H9 (cell line): ENCODE measurements at regions not wholly inside any gene's neighbourhood (a gene's known extent, or its start where the extent isn't known, plus 50 kb on each side); places are given as distances from the start of the nearest gene placed in this dataset.

Experiments used
- DNase-seq: peaks from one replicate; pipeline ENCODE4 v3.0.0-alpha.2; 2017
- H2AFZ ChIP-seq: one replicate; pipeline ENCODE4 v1.6.1; 2013; ENCODE audit warnings: mild to moderate bottlenecking, low read length, control low read depth, moderate library complexity
- H2AK5ac ChIP-seq: 2 replicates; pipeline ENCODE4 v1.6.1; 2013; ENCODE audit warnings: low read length, control low read depth, mixed read lengths; ENCODE audit not compliant: insufficient read length
- H2BK120ac ChIP-seq: one replicate; pipeline ENCODE4 v1.6.1; 2013; ENCODE audit warnings: low read depth, mild to moderate bottlenecking, low read length, control low read depth, inconsistent platforms; ENCODE audit not compliant: poor library complexity, severe bottlenecking
- H2BK12ac ChIP-seq: 2 replicates; pipeline ENCODE4 v1.6.1; 2013; ENCODE audit warnings: low read length, control low read depth, mixed read lengths, low read depth; ENCODE audit not compliant: insufficient read length
- H2BK15ac ChIP-seq: 2 replicates; pipeline ENCODE4 v1.6.1; 2013; ENCODE audit warnings: low read depth, low read length, control low read depth
- H2BK20ac ChIP-seq: one replicate; pipeline ENCODE4 v1.6.1; 2013; ENCODE audit warnings: low read depth, mild to moderate bottlenecking, low read length, control low read depth, inconsistent platforms; ENCODE audit not compliant: poor library complexity, severe bottlenecking
- H2BK5ac ChIP-seq: 2 replicates; pipeline ENCODE4 v1.6.1; 2013; ENCODE audit warnings: low read length, control low read depth, mixed read lengths; ENCODE audit not compliant: insufficient read length
- H3K14ac ChIP-seq: 2 replicates; pipeline ENCODE4 v1.6.1; 2013; ENCODE audit warnings: low read length, control low read depth; ENCODE audit not compliant: insufficient read depth
- H3K18ac ChIP-seq: 2 replicates; pipeline ENCODE4 v1.6.1; 2013; ENCODE audit warnings: low read depth, mild to moderate bottlenecking, mixed read lengths, low read length, control low read depth; ENCODE audit not compliant: insufficient read length
- H3K23ac ChIP-seq: 2 replicates; pipeline ENCODE4 v1.6.1; 2013; ENCODE audit warnings: low read length, control low read depth, mixed read lengths, low read depth; ENCODE audit not compliant: insufficient read length
- H3K23me2 ChIP-seq: 2 replicates; pipeline ENCODE4 v1.6.1; 2013; ENCODE audit warnings: low read depth, mild to moderate bottlenecking, mixed read lengths, low read length, control low read depth; ENCODE audit not compliant: insufficient read length, poor library complexity, severe bottlenecking
- H3K27ac ChIP-seq: 2 replicates; pipeline ENCODE4 v1.5.1; 2013; ENCODE audit warnings: low read length, control low read depth, mixed read lengths, low read depth; ENCODE audit not compliant: insufficient read length
- H3K27me3 ChIP-seq: 2 replicates; pipeline ENCODE4 v1.6.1; 2013; ENCODE audit warnings: low read length, control low read depth, inconsistent platforms; ENCODE audit not compliant: insufficient read depth
- H3K4ac ChIP-seq: 2 replicates; pipeline ENCODE4 v1.6.1; 2013; ENCODE audit warnings: low read depth, mild to moderate bottlenecking, control low read depth, inconsistent platforms, low read length, moderate library complexity
- H3K4me1 ChIP-seq: 2 replicates; pipeline ENCODE4 v1.6.1; 2013; ENCODE audit warnings: low read length, control low read depth, inconsistent platforms; ENCODE audit not compliant: insufficient read depth
- H3K4me2 ChIP-seq: 2 replicates; pipeline ENCODE4 v1.6.1; 2013; ENCODE audit warnings: low read length, control low read depth, mixed read lengths; ENCODE audit not compliant: insufficient read length, insufficient read depth
- H3K56ac ChIP-seq: 2 replicates; pipeline ENCODE4 v1.6.1; 2013; ENCODE audit warnings: low read depth, mild to moderate bottlenecking, mixed read lengths, low read length, control low read depth; ENCODE audit not compliant: insufficient read length
- H3K79me1 ChIP-seq: 2 replicates; pipeline ENCODE4 v1.6.1; 2013; ENCODE audit warnings: low read depth, mild to moderate bottlenecking, moderate library complexity, low read length, control low read depth, inconsistent platforms; ENCODE audit not compliant: insufficient read depth, poor library complexity, severe bottlenecking
- H3K79me2 ChIP-seq: 2 replicates; pipeline ENCODE4 v1.6.1; 2013; ENCODE audit warnings: low read length, control low read depth, inconsistent platforms; ENCODE audit not compliant: insufficient read depth
- H3K9ac ChIP-seq: 2 replicates; pipeline ENCODE4 v1.6.1; 2013; ENCODE audit warnings: low read length, control low read depth, mixed read lengths; ENCODE audit not compliant: insufficient read length; ENCODE audit errors: extremely low read depth
- H3K9me3 ChIP-seq: one replicate; pipeline ENCODE4 v1.6.1; 2013; ENCODE audit warnings: low read depth, low read length, inconsistent platforms; ENCODE audit not compliant: control insufficient read depth
- H3T11ph ChIP-seq: one replicate; pipeline ENCODE4 v1.6.1; 2013; ENCODE audit warnings: mild to moderate bottlenecking, low read length, control low read depth, inconsistent platforms
- H4K20me1 ChIP-seq: one replicate; pipeline ENCODE4 v1.6.1; 2013; ENCODE audit not compliant: control insufficient read depth, insufficient read length, insufficient read depth
- H4K5ac ChIP-seq: 2 replicates; pipeline ENCODE4 v1.6.1; 2013; ENCODE audit warnings: low read depth, mild to moderate bottlenecking, mixed read lengths, low read length, control low read depth; ENCODE audit not compliant: insufficient read length
- H4K8ac ChIP-seq: replicated peaks from 2 replicates; pipeline ENCODE4 v1.6.1; 2013; ENCODE audit warnings: low read length, control low read depth, mixed read lengths, low read depth; ENCODE audit not compliant: insufficient read length
- H4K91ac ChIP-seq: 2 replicates; pipeline ENCODE4 v1.6.1; 2013; ENCODE audit warnings: low read depth, mild to moderate bottlenecking, moderate library complexity, mixed read lengths, low read length, control low read depth; ENCODE audit not compliant: insufficient read length
- H3K27ac Mint-ChIP-seq, 3 experiments: 2 replicates in 2 of 3; 3 replicates in 1 of 3; pipeline ENCODE4 v1.8.0; 2020 to 2021; ENCODE audit warnings: mixed read lengths in 3 of 3, mild to moderate bottlenecking in 1 of 3, moderate library complexity in 1 of 3
- H3K27me3 Mint-ChIP-seq: 2 replicates; pipeline ENCODE4 v1.8.0; 2021; ENCODE audit warnings: low read depth, mild to moderate bottlenecking, moderate library complexity, mixed read lengths
- H3K36me3 Mint-ChIP-seq, 3 experiments: 2 replicates in 2 of 3; 3 replicates in 1 of 3; pipeline ENCODE4 v1.8.0; 2020 to 2021; ENCODE audit warnings: low read depth in 3 of 3, mixed read lengths in 3 of 3; ENCODE audit not compliant: insufficient read depth in 1 of 3
- H3K4me1 Mint-ChIP-seq, 2 experiments: 2 replicates each; pipeline ENCODE4 v1.8.0; 2020; ENCODE audit warnings: mixed read lengths in 2 of 2
- H3K4me3 Mint-ChIP-seq, 2 experiments: 2 replicates in 1 of 2; 3 replicates in 1 of 2; pipeline ENCODE4 v1.8.0; 2020 to 2021; ENCODE audit warnings: mild to moderate bottlenecking in 2 of 2, mixed read lengths in 2 of 2, moderate library complexity in 1 of 2
- H3K9me3 Mint-ChIP-seq, 2 experiments: 2 replicates in 1 of 2; 3 replicates in 1 of 2; pipeline ENCODE4 v1.8.0; 2020; ENCODE audit warnings: mild to moderate bottlenecking in 2 of 2, mixed read lengths in 2 of 2, moderate library complexity in 1 of 2
- CTCF ChIP-seq: fragments of 200-600 bp; sonication (generic); conservative IDR thresholded peaks from 3 replicates; pipeline ENCODE4 v1.8.0; 2021; ENCODE audit warnings: antibody characterized with exemption, mild to moderate bottlenecking
- WGBS: extraction: QIAGEN DNeasy Blood & Tissue Kit; methylation state at CpG from one replicate; pipeline ENCODE4 v1.1.7; 2013; ENCODE audit warnings: missing lambda C conversion rate, low lambda C conversion rate, mixed read lengths; ENCODE audit not compliant: insufficient read length; ENCODE audit errors: extremely low coverage; 5-methylcytosine and 5-hydroxymethylcytosine counted together

GRCh38 chr14:54147758-54148157, 191.1 kb upstream of the BMP4 start:
- Histone ChIP-seq H2BK120ac (no peak overlapping the region), H2BK15ac (no peak overlapping the region), H3K27me3 (no peaks in the 10 kb centered on the region), H3K9me3 (no peaks in the 10 kb centered on the region), H3K4me1 (no peaks in the 10 kb centered on the region), H3K18ac (no peak overlapping the region), H4K20me1 (no peaks in the 10 kb centered on the region), H3K79me2 (no peaks in the 10 kb centered on the region), H2AK5ac (no peak overlapping the region), H3K79me1 (no peaks in the 10 kb centered on the region), H4K91ac (no peak overlapping the region), H3K4me2 (no peak overlapping the region), H3K56ac (no peak overlapping the region), H3K27ac (no peak overlapping the region), H4K8ac (no peak overlapping the region), H3T11ph (no peak overlapping the region), H2BK12ac (no peak overlapping the region), H3K23ac (no peak overlapping the region), H3K9ac (no peak overlapping the region), H3K14ac (no peak overlapping the region), H3K4ac (no peak overlapping the region), H4K5ac (no peak overlapping the region), H2BK5ac (no peak overlapping the region), H2AFZ (no peak overlapping the region), H3K23me2 (no peaks in the 10 kb centered on the region), H2BK20ac (no peak overlapping the region)
- no peak for TF ChIP-seq CTCF
- Mint-ChIP-seq H3K36me3 (peaks cover 0 to 23% (median 0%) of the 10 kb centered on the region in 3 experiments; a peak in 4 of 7 replicates), H3K27me3 (peaks cover 2% of the 10 kb centered on the region; the same call in 1 of the 2 replicates), H3K9me3 (peaks cover 10 to 21% of the 10 kb centered on the region in 2 experiments), H3K4me1 (peaks cover 0 to 7% of the 10 kb centered on the region in 2 experiments; a peak in 1 of 4 replicates), H3K27ac (no peak overlapping the region), H3K4me3 (no peak overlapping the region)
- WGBS, result no CpG with 5 or more reads among the region's 3 CpGs
- no peak for DNase-seq
